ENCODE measurements at regions not wholly inside any gene's neighbourhood (a gene's known extent, or its start where the extent isn't known, plus 50 kb on each side); places are given as distances from the start of the nearest gene placed in this dataset.
"Not testable (repeated sequence)": the region's sequence is repeated elsewhere in the genome, so short reads cannot be mapped to it uniquely, and the experiment has no call there.

GRCh38 chr9:115466756-115467155 lies 348.8 kb upstream of the TNC start:
- Histone ChIP-seq H3K4me3 (ENCODE audit: low read depth in 2 of 2, low read length in 2 of 2) (no peak overlapping the region), H3K36me3 (ENCODE audit: control insufficient read depth, insufficient read depth, low read length) (no peaks in the 10 kb centered on the region), H3K4me1 (ENCODE audit: control insufficient read depth, insufficient read depth, low read length) (no peaks in the 10 kb centered on the region), H3K27ac (ENCODE audit: low read length) (no peak overlapping the region), H3K27me3 (ENCODE audit: control insufficient read depth, insufficient read depth, low read length) (no peaks in the 10 kb centered on the region), H3K9me3 (ENCODE audit: control insufficient read depth, insufficient read depth, low read depth, low read length) (no peaks in the 10 kb centered on the region)
- ATAC-seq (no peak), DNase-seq (ENCODE audit: low read depth, low spot score) (no peak)
- ChIA-PET POLR2A (no interaction called here), CTCF (no interaction called here)
- no peak for TF ChIP-seq POLR2AphosphoS5 (IDR thresholded peaks at IDR 0.05; ENCODE audit: low read depth, low read length)
- TF ChIP-seq CTCF (IDR thresholded peaks at IDR 0.05) = no peak
- no peak for TF ChIP-seq SIN3A (IDR thresholded peaks at IDR 0.05; ENCODE audit: borderline replicate concordance, insufficient read depth, low read depth, low read length)
- TF ChIP-seq TCF7L2 (IDR thresholded peaks at IDR 0.05; ENCODE audit: low read depth, low read length) = no peak
- TF ChIP-seq REST (IDR thresholded peaks at IDR 0.05; ENCODE audit: insufficient read depth in 1 of 2, low read depth in 2 of 2, low read length in 1 of 2) = no peak
- in situ Hi-C loops (cut with HindIII; ENCODE audit: low pct_unique_long_range_greater_than_20kb, low sequenced_read_pairs) = no loop called here
- intact Hi-C loops (cut with micrococcal nuclease; ENCODE audit: unreplicated experiment) = no loop called here
- BruUV-seq (replicated peaks) = no TSS peak

- intact Hi-C loops (cut with micrococcal nuclease; ENCODE audit: unreplicated experiment) = no loop called here
- Histone ChIP-seq H3K27ac (ENCODE audit: low read length) (no peak overlapping the region), H3K4me3 (ENCODE audit: low read depth in 2 of 2, low read length in 2 of 2) (no peak overlapping the region), H3K4me1 (ENCODE audit: control insufficient read depth, insufficient read depth, low read length) (no peaks in the 10 kb centered on the region), H3K9me3 (ENCODE audit: control insufficient read depth, insufficient read depth, low read depth, low read length) (no peaks in the 10 kb centered on the region), H3K36me3 (ENCODE audit: control insufficient read depth, insufficient read depth, low read length) (no peaks in the 10 kb centered on the region), H3K27me3 (ENCODE audit: control insufficient read depth, insufficient read depth, low read length) (no peaks in the 10 kb centered on the region)
- TF ChIP-seq REST (IDR thresholded peaks at IDR 0.05; ENCODE audit: insufficient read depth in 1 of 2, low read depth in 2 of 2, low read length in 1 of 2) (no peak), TCF7L2 (IDR thresholded peaks at IDR 0.05; ENCODE audit: low read depth, low read length) (no peak), SIN3A (IDR thresholded peaks at IDR 0.05; ENCODE audit: borderline replicate concordance, insufficient read depth, low read depth, low read length) (no peak), POLR2AphosphoS5 (IDR thresholded peaks at IDR 0.05; ENCODE audit: low read depth, low read length) (no peak), CTCF (IDR thresholded peaks at IDR 0.05) (no peak)
- ChIA-PET POLR2A (no interaction called here), CTCF (no interaction called here)
- no peak for ATAC-seq
- no TSS peak for BruUV-seq (replicated peaks)
- in situ Hi-C loops (cut with HindIII; ENCODE audit: low pct_unique_long_range_greater_than_20kb, low sequenced_read_pairs) = no loop called here
- no peak for DNase-seq (ENCODE audit: low read depth, low spot score)
Observed at GRCh38 chr9:115469841-115470240, 351.9 kb upstream of the TNC start.

- ATAC-seq; H3K9me3 ChIP-seq (ENCODE audit: control insufficient read depth, insufficient read depth, low read depth, low read length); BruUV-seq (replicated peaks); in situ Hi-C loops (cut with HindIII; ENCODE audit: low pct_unique_long_range_greater_than_20kb, low sequenced_read_pairs); H3K4me1 ChIP-seq (ENCODE audit: control insufficient read depth, insufficient read depth, low read length); H3K36me3 ChIP-seq (ENCODE audit: control insufficient read depth, insufficient read depth, low read length); CTCF ChIA-PET; POLR2A ChIA-PET; DNase-seq (ENCODE audit: low read depth, low spot score); H3K4me3 ChIP-seq (ENCODE audit: low read depth in 2 of 2, low read length in 2 of 2); H3K27ac ChIP-seq (ENCODE audit: low read length); H3K27me3 ChIP-seq (ENCODE audit: control insufficient read depth, insufficient read depth, low read length); intact Hi-C loops (cut with micrococcal nuclease; ENCODE audit: unreplicated experiment): not testable (repeated sequence)
Observed at GRCh38 chr9:115473032-115473431, 355.1 kb upstream of the TNC start.
